ENCODE measurements at regions not wholly inside any gene's neighbourhood (a gene's known extent, or its start where the extent isn't known, plus 50 kb on each side); places are given as distances from the start of the nearest gene placed in this dataset.
A peak's percentile ranks its signal among the peaks of the same experiment; 100 is the strongest.

DNA sequence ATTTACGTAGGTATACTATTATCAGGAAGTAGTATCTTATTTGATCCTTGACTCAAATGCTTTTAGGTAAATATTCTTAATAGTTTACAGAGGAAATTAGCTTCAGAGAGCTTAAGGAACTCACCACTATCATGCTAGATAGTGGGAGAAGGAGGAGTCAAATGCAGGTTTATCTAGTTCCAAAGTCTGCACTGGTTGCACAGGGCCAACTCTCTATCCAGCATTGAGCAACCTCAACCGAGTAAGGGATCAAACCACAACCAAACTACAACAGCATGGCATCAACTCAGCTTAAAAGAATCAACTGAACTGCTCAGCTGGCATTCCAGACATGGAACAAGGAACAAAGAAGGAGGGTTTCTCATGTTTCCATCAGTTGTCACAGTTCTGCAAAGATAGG lies 306.0 kb downstream of the MAF start:
- no peak overlapping the region for H3K4me3 ChIP-seq (ENCODE audit: low read length)
- DNase-seq (ENCODE audit: low read depth, low spot score) = no peak

DNA sequence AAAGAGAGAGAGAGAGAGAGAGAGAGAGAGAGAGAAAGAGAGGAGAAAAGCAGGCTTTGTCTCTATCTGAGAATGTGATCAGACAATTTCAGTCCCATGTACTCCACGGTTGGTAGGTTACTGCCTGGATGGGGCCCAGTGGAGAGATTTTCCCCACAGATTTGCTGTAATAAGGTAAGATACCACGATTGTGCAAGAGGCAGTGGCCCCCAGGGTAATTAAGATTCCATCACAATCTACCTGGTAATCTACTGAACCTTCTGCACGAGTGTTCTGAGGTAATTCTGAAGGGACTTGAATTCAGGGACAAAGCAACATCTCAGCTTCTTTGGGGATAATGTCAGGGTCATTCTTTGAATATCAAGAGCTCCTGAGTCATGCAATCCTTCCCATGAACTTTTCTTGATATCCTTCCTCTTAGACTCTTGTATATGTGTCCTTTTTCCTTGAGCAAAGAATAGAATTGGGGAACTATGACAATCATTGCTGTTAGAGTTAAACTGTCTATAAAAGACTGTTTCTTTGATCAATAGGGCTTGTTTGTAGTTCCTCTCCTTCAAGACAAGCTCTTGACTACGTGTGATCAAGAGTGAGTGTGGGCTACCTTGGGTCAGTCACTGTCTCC lies 306.6 kb downstream of the MAF start:
- DNase-seq (ENCODE audit: low read depth, low spot score) = no peak
- H3K4me3 ChIP-seq (ENCODE audit: low read length) = no peak overlapping the region

DNA sequence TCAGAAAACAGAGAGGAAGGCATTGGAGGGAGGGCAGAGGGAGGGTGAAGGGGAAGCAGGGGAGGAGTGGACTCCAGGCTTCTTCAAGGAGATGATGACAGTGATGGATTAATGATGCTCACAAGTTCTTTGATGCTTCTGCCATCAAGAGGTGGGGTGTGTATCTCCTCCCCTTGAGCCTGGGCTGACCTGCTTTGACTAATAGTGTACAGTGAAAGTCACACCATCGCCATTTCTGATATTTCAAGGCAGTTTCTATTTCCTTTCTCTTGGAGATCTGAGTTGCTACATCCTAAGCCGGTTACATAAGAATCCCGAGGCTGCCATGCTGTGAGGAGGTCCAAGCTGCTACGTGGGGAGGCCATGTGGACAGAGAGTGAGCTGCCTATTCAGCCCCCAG lies 312.5 kb downstream of the MAF start:
- no peak for DNase-seq (ENCODE audit: low read depth, low spot score)
- H3K4me3 ChIP-seq (ENCODE audit: low read length) = no peak overlapping the region

DNA sequence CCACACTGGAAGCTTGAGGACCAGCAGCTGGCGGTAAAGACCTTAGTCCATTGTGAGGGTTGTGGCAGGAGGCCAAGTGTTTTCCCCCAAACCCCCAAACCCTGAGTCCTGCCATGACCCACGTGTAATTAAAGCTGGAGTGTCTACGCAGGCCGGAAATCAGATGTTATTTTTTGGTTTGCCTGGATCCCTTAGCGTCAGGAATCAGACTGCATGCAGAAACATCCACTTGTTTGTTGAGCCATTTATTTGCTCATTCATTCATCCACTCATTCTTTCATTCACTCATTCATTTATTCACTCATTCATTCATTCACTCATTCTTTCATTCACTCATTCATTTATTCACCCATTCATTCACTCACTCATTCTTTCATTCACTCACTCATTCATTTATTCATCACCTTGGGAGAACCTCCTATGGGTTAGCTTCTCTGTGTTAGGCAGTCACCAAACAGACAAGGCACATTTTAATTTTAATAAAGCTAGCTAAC lies 313.1 kb downstream of the MAF start:
- no peak overlapping the region for H3K4me3 ChIP-seq (ENCODE audit: low read length)
- no peak for DNase-seq (ENCODE audit: low read depth, low spot score)

DNA sequence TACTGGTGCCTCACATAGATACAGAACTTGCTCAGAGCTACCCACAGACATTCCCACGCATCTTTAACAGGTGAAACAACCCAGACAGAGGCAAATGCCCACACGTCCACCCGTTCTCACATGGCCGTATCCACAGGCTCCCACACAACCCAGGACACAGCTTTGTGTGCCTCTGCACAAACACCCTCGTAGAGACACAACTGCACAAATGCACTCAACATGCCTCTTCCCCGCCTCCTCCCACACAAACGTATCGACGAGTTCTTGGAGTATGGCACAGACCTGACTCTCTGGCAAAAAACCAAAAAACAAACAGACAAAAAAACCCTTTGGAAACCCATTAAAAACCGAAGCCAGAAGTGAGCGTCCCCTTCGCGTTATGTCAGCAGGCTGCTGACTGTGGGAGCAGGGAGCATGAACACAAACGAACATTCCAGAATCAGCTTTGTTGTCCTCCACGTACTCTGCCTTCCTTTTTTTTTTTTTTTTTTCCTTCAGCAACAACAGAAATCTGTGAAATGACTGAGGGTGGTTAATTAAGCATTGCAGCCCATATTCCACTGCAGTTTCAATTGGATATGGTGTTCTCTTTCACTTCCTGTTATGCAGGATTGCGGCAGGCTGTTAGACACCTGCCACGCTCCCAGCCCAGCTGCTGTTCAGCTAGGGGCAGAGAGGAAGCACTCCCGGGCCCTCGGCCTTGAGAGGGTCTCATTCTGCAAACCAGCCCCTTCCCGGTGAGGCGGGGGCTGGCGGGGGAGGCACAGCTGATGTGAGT lies 313.7 kb downstream of the MAF start:
- no peak overlapping the region for H3K4me3 ChIP-seq (ENCODE audit: low read length)
- DNase-seq (ENCODE audit: low read depth, low spot score) = peak; percentile 61

DNA sequence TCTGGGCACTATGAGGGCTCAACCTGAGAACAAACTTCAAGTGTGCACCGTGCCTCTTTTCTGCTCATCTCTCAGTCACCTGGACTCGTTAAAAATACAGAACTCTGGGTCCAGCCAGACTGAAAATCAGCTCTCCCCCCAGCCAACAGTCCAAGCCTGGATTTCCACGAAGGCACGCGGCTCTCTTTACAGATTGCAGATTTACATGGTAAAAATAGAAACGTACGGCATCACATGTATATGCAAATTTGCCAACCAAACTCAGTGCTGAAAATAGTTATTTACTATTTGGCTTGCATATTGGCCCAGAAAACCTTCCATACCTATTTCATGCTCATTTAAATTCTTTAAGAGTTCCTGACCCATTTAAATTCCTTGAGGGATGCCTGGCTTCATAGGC lies 315.8 kb downstream of the MAF start:
- DNase-seq (ENCODE audit: low read depth, low spot score) = no peak
- no peak overlapping the region for H3K4me3 ChIP-seq (ENCODE audit: low read length)

DNA sequence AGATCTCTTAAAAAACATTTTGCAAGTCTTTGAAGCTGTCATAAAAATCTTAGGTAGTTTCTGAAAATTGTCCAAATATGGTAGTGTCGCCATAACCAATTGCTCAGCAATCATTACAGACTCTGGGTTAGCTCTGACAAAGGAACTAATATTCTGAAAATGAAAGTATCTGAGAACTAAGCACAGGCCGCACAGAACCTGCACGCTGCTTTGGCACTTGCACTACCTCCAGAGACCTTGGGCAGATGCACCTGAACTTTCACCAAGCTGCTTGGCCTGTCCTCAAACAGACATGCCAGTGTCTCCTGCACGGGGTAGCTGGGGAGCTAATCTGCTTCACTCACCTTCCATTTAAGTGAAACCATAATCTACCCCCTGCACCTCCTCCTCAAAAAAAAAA lies 317.0 kb downstream of the MAF start:
- DNase-seq (ENCODE audit: low read depth, low spot score) = no peak
- H3K4me3 ChIP-seq (ENCODE audit: low read length) = no peak overlapping the region

DNA sequence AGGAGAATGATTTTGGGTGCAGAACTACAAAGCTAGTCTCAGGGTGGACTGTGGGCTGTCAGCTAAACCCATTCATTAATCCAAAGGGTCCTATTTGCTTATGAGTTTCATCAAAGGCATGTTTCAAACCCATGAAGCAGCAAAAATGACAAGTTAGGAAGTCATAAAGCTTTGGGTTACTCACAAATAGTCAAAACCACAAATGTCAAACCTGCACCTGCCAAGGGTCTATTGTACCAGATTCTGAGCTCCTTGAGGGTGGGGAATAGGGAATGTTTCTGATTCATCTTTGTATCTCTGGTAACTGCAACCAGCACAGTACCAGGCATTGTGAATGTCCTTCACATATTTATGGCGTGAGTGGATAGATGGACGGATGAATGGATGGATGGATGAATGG lies 317.7 kb downstream of the MAF start:
- no peak for DNase-seq (ENCODE audit: low read depth, low spot score)
- H3K4me3 ChIP-seq (ENCODE audit: low read length) = no peak overlapping the region

DNA sequence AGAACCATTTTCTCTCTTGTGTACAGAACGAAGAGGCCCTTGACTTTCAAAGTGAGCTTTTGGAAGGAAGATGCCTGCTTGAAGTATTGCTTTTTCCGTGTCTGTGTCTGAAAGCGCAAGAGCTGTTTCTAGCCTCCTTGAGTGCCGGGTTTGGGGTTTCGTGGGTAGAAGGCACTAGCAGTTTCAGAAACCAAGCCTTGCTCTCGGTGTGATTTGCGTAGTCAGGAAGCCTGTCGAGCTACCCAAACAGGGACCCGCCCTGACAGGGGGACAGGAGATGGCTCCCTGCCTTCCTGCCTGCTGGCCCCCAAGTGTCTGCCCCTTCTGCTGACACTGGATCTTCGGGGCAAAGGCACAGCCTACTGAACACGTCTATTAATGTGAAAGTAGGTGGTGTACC lies 322.0 kb downstream of the MAF start:
- DNase-seq (ENCODE audit: low read depth, low spot score) = no peak
- H3K4me3 ChIP-seq (ENCODE audit: low read length) = no peak overlapping the region

DNA sequence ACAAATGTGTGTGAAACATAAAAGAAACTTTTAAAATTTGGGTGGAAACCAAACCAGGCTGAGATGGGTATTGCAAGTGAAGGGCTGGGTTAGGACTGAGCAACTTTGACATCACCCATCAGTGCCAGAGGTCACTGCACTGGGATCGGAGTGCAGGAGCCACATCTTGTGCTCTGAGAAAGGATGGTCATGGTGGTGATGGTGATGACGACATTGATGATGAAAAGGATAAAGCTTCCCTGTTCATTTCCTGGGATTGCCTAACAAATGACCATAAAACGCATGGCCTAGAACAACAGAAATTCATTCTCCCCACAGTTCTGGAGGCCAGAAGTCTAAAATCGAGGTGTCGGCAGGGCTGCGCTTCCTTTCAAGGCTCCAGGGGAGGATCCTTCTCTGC lies 324.0 kb downstream of the MAF start:
- no peak for DNase-seq (ENCODE audit: low read depth, low spot score)

DNA sequence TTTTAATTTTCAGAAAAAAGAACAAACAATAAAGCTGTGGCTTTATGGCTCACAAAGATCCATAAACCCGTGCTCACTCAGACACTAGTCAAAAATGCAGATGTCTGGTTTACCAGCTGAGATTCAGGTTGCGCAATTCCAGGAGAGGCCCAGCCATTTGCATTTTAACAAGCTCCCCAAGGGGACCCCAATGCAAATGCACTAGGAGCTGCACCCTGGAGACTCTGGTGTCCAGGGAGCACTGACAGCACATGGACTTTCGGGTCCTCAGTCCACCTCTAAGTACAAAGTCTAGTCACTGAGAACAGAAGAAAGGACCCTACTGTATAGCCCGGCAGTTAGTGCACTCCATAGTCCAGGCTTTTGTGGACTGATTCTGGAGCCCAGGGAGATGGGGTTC lies 326.3 kb downstream of the MAF start:
- no peak for DNase-seq (ENCODE audit: low read depth, low spot score)

More for the DNA sequence above, 324.0 kb downstream of the MAF start:
- no peak overlapping the region for H3K4me3 ChIP-seq (ENCODE audit: low read length)

DNA sequence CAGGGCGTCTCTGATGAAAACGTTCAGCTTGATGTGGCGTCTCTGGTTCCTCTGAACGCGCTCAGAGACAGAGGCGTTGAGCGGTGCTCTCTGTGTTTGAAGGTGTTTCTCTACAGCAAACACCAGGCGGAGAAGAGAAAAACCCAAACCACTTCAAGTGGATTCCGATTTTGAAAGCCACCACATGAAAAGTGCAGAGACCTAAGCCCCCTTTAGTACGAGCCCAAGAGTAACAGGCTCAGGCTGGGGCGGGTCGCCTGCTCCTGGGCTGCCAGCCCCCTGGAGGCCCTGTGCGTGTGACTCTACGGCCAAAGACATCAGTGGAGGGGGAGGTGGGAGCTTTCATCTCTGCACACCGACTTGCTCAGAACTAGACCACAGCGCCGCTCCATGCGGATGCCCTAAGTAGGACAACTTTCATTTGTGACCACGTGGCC lies 328.4 kb downstream of the MAF start:
- H3K4me3 ChIP-seq (ENCODE audit: low read length) = no peak overlapping the region
- peak; percentile 93 for DNase-seq (ENCODE audit: low read depth, low spot score)

More for the DNA sequence above, 326.3 kb downstream of the MAF start:
- no peak overlapping the region for H3K4me3 ChIP-seq (ENCODE audit: low read length)

DNA sequence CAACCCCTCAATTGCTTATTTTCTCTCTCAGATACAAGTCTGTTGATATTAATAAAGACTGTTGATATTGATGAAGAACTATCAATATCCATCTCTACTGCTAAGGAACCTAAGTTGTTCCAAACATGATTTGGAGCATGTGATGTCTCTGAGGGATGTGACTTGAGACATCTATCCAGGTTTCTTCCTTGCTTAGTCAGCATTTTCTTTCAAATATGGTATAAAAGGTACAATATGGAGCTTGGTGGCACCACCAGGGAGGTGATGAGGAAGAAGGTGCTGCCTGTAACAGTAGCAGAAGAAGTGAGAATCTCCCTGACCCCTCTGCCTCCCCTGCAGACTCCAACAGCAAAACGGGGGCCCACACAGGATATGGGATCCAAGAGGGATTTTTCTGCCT lies 329.0 kb downstream of the MAF start:
- H3K4me3 ChIP-seq (ENCODE audit: low read length) = no peak overlapping the region
- DNase-seq (ENCODE audit: low read depth, low spot score) = no peak

DNA sequence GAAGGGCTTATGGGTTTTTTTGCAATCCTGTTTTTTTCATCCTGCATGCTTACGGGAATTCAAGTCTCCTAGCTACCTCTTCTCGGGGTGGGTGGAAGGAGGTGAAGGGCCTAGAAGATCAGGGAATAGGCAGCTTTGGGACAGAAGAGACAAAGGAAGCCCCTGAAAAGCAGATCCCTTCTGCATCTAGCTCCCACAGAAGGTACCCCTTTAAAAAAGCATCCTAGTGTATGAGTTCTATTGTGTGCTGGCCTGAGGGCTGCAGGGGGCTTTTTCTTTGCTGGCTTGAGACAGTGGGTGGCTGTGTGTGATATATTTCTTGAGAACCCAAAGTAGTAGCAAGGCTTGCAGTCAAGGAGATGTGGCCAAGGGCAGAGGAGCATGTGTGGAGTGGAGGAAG lies 330.5 kb downstream of the MAF start:
- no peak overlapping the region for H3K4me3 ChIP-seq (ENCODE audit: low read length)
- no peak for DNase-seq (ENCODE audit: low read depth, low spot score)

DNA sequence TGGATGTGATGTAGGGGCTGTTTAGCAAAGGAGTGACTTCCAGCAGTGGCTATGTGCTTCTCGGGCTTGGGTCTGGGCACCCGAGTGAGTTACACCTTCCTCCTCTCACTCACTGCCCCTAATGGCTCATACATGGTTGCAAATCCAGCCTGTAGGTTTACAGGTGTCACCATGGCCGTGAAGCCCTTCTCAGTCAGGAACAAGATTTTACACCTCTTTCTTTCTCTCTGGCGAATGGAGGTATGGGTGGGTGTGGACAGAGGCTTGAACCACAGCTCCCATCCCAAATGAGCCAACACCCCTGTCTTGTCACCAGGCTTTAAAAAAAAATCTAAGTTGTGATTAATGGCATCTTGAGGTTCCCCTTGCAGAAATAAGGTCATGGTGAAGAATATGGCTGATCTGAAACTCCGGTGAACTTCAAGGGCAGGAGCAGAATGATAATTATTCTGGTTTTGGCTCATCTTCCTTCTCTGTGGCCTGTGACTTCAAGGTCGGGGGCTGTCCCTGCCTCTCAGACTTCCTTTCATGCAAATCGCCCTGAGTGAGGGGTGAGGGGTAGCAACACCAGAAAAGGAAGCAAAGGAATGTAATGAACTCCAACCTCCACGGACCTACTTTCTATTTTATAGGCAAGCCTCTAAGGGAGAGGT lies 331.2 kb downstream of the MAF start:
- no peak overlapping the region for H3K4me3 ChIP-seq (ENCODE audit: low read length)
- no peak for DNase-seq (ENCODE audit: low read depth, low spot score)

DNA sequence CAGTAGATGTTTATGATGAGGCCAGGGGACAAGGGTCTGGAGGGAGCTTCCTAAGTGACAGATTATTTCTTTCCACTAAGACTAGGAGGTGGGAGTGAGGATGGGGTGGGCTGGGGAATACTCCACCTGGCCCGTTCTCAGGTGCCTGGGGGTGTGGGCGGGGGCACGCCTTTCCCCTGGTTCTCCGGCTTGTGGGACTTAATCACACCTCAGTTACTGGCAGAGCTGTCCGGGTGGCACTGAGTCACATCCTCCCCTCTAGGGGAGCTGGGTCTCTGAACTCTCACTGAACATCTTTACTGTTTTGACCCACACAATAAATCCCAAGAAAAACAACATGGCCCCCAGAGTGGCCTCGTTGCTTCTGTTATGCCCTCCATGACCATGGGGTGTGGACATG lies 332.8 kb downstream of the MAF start:
- no peak overlapping the region for H3K4me3 ChIP-seq (ENCODE audit: low read length)
- DNase-seq (ENCODE audit: low read depth, low spot score) = no peak

DNA sequence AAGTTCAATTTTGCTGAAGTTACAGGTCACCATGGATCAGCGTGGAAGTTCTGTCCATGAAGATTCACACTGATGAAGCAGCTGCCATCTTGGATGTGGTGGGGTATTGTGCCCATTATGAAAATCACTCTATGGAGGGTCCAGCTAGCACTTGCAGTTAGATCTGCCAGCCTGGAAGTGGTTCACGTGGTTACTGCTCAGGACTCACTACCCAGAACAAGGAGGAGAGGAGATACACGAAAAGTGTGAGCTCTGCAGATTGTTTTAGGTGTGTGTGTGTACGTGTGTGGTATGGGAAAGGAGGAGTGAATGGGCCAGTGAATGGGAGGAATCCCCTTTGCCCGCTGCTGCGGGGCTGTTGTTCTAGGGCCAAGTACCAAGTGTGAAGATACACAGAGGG lies 333.4 kb downstream of the MAF start:
- H3K4me3 ChIP-seq (ENCODE audit: low read length) = no peak overlapping the region
- no peak for DNase-seq (ENCODE audit: low read depth, low spot score)

DNA sequence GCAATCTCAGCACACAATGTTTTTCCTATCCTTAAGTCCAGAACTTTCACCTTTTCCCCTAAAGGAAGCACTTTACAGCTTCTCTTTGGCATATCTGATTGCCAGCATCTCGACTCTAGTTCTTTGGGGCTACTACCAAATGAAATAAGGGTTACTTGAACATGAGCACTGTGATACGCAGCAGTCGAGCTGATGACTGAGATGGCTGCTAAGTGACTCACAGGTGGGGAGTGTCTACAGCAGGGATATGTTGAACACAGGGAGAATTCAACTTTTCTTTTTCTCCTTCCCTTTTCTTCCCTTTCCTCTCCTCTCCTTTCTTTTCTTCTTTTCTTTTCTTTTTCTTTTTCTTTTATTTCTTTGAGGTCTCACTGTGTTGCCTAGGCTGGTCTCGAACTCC lies 334.8 kb downstream of the MAF start:
- no peak overlapping the region for H3K4me3 ChIP-seq (ENCODE audit: low read length)
- no peak for DNase-seq (ENCODE audit: low read depth, low spot score)

DNA sequence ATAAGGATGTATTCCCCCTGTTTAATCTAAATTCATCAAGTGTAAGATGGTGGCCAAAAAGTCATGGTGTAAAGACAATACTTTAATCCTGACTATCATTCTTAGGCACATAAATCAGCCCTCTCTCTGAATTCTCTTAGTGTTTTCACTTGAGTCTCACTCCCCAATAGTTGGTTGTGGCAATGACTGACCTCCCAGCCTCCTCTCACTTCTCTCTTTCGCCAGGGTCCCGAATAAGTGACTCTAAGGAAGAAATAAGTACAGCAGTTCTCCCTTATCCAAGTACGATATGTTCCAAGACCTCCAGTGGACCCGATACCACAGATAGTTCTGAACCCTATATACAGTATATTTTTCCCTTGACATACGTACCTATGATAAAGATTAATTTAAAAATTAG lies 335.3 kb downstream of the MAF start:
- no peak overlapping the region for H3K4me3 ChIP-seq (ENCODE audit: low read length)
- DNase-seq (ENCODE audit: low read depth, low spot score) = no peak
